ENCODE measurements at regions not wholly inside any gene's neighbourhood (a gene's known extent, or its start where the extent isn't known, plus 50 kb on each side); places are given as distances from the start of the nearest gene placed in this dataset.

- Histone ChIP-seq H3K4me1 (replicated peaks in 1 of 2; ENCODE audit: control insufficient read depth in 2 of 2, insufficient read depth in 2 of 2, low read length in 2 of 2) (no peaks in the 10 kb centered on the region), H3K36me3 (ENCODE audit: control insufficient read depth, insufficient read depth, low read length) (no peaks in the 10 kb centered on the region), H3K9me1 (ENCODE audit: control insufficient read depth, insufficient read depth, low read length) (no peaks in the 10 kb centered on the region), H3K4me3 (no peak overlapping the region), H3K9me3 (replicated peaks; ENCODE audit: control insufficient read depth, insufficient read depth, low read depth, low read length) (no peaks in the 10 kb centered on the region), H3K27ac (ENCODE audit: extremely low read depth, low read depth, low read length) (no peak overlapping the region), H3K79me2 (ENCODE audit: control insufficient read depth, insufficient read depth, low read length) (no peaks in the 10 kb centered on the region), H3K9ac (ENCODE audit: insufficient read depth in 1 of 2, low read depth in 2 of 2, low read length in 2 of 2) (no peak overlapping the region), H3K4me2 (ENCODE audit: insufficient read depth, low read length) (no peak overlapping the region), H4K20me1 (replicated peaks; ENCODE audit: control insufficient read depth, insufficient read depth, low read length) (no peaks in the 10 kb centered on the region), H3K27me3 (ENCODE audit: control insufficient read depth in 2 of 2, insufficient read depth in 2 of 2, low read length in 2 of 2) (no peaks in the 10 kb centered on the region), H2AFZ (ENCODE audit: low read depth, low read length) (no peak overlapping the region)
- in situ Hi-C loops (cut with MboI) (no loop called here), intact Hi-C loops (cut with micrococcal nuclease) (no loop called here)
- no TSS peak for BruUV-seq (replicated peaks)
- FAIRE-seq (no peak), ATAC-seq (no peak), DNase-seq (ENCODE audit: extremely low read depth in 1 of 4, low spot score in 3 of 4) (no peak)
- CTCF ChIA-PET (ENCODE audit: low intra/inter-chr PET ratio) = no interaction called here
- TF ChIP-seq HMGN3 (IDR thresholded peaks at IDR 0.05; ENCODE audit: borderline replicate concordance, extremely low read depth, insufficient read length, low read depth, low read length) = no peak
- no peak for TF ChIP-seq YY1 (IDR thresholded peaks at IDR 0.05; ENCODE audit: borderline replicate concordance in 1 of 3, control insufficient read depth in 1 of 3, extremely low read depth in 1 of 3, insufficient read depth in 3 of 3, insufficient read length in 1 of 3, insufficient replicate concordance in 2 of 3, low read depth in 1 of 3, low read length in 2 of 3)
- no peak for TF ChIP-seq ZNF431 (CRISPR knock-in tag; IDR thresholded peaks at IDR 0.05)
- no peak for TF ChIP-seq SMAD1 (IDR thresholded peaks at IDR 0.05; ENCODE audit: low read depth, low read length, partially characterized antibody)
- no peak for TF ChIP-seq MLLT1 (IDR thresholded peaks at IDR 0.05)
- no peak for TF ChIP-seq IRF1 (CRISPR knock-in tag; IDR thresholded peaks at IDR 0.05; ENCODE audit: borderline replicate concordance)
- TF ChIP-seq LEF1 (IDR thresholded peaks at IDR 0.05) = no peak
- TF ChIP-seq RBM25 (IDR thresholded peaks at IDR 0.05; ENCODE audit: low read depth, low read length, severe bottlenecking) = no peak
- no peak for TF ChIP-seq ZMIZ1 (IDR thresholded peaks at IDR 0.05; ENCODE audit: low read depth in 2 of 2, low read length in 2 of 2)
- TF ChIP-seq KDM2B (CRISPR knock-in tag; IDR thresholded peaks at IDR 0.05) = no peak
- 3% methylated on average over 4 of the region's 4 CpGs for WGBS (ENCODE audit: insufficient coverage, low coverage, missing lambda C conversion rate)
- POLR2A ChIA-PET = no interaction called here
Measured at GRCh38 chr18:5015213-5015612, 181.8 kb downstream of the AKAIN1 start.
